Fibroblast of mammary gland (primary cell): ENCODE measurements at regions not wholly inside any gene's neighbourhood (a gene's known extent, or its start where the extent isn't known, plus 50 kb on each side); places are given as distances from the start of the nearest gene placed in this dataset.

Experiments used
- DNase-seq: peaks from one replicate; pipeline ENCODE4 v3.0.0-alpha.2; 2010; ENCODE audit warnings: low read depth
- H3K4me3 ChIP-seq: 2 replicates; pipeline ENCODE4 v1.5.1; 2011; ENCODE audit warnings: low read depth, mild to moderate bottlenecking, low read length, moderate library complexity; ENCODE audit not compliant: control insufficient read depth
- TF ChIP-seq, protein P1 (sequence below): conservative IDR thresholded peaks from 2 replicates; pipeline ENCODE4 v1.5.1; 2011; ENCODE audit warnings: low read depth, low read length, inconsistent platforms; ENCODE audit not compliant: control insufficient read depth, insufficient read depth

DNA sequence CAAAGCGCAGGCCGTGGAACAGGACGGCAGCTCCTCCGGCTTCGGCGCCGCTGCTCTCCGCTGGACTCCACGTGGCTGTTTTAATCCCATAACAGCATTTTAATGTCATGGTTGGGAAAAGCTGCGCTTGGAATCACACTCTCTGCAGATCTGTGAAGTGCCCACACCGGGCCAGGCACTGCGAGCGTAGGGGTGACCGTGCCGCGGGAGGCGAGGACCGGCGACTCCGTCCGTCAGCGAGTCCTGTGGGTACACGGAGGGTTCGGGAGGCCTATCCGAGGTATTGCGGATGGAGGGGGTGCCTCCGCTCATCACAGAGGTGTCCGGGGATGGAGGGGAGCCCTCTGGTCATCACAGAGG is 198.0 kb upstream of the SALL3 start:
- no peak for DNase-seq

DNA sequence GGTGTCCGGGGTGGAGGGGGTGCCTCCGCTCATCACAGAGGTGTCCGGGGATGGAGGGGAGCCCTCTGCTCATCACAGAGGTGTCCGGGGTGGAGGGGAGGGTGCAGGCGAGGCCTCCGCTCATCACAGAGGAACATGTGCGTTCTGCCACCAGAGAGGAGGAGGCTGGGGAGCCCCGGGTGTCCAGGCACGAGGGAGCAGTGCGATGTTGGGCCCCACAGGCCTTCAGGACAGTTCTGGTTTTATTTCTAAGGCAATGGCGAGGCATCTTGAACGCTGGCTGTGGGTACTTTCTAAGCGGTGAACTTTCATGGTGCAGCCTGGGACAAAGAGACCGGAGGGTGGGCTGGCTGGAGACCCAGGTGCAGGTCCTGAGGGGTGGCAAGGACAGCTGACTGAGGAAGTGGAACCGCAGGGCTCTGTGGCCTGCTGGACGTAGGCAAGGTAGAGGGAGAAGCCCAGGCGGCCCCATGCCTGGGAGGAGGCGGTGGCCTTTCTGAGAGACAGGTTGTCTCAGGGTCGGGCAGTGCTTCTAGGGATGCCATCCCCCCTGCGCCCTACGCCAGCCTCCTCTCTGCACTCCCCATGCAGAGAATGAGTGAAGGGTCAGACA is 196.6 kb upstream of the SALL3 start:
- H3K4me3 ChIP-seq, result no peak overlapping the region
- no peak for DNase-seq
- TF ChIP-seq, protein P1, sequence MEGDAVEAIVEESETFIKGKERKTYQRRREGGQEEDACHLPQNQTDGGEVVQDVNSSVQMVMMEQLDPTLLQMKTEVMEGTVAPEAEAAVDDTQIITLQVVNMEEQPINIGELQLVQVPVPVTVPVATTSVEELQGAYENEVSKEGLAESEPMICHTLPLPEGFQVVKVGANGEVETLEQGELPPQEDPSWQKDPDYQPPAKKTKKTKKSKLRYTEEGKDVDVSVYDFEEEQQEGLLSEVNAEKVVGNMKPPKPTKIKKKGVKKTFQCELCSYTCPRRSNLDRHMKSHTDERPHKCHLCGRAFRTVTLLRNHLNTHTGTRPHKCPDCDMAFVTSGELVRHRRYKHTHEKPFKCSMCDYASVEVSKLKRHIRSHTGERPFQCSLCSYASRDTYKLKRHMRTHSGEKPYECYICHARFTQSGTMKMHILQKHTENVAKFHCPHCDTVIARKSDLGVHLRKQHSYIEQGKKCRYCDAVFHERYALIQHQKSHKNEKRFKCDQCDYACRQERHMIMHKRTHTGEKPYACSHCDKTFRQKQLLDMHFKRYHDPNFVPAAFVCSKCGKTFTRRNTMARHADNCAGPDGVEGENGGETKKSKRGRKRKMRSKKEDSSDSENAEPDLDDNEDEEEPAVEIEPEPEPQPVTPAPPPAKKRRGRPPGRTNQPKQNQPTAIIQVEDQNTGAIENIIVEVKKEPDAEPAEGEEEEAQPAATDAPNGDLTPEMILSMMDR, result no peak

More for the DNA sequence above, 198.0 kb upstream of the SALL3 start:
- TF ChIP-seq, protein P1, result no peak
- H3K4me3 ChIP-seq, result no peak overlapping the region

DNA sequence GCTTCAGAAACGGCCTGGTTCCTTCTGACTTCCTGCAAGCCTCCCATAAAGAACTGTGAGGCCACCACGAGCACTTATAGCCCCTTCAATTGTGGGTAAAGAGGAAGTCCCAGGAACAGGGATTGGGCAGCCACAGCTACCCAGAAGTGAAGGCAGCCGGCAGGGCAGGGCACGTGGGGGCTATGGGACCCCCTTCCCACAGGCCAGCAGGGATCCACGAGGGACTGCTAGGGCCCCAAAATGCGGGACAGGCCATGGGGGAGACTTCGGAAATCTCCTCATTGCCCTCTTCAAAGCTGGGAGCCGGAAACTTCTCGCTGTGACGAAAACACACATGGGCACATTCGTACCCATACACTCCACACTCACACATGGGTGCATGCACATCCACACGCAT is 196.1 kb upstream of the SALL3 start:
- H3K4me3 ChIP-seq, result no peak overlapping the region
- TF ChIP-seq, protein P1, result no peak

DNA sequence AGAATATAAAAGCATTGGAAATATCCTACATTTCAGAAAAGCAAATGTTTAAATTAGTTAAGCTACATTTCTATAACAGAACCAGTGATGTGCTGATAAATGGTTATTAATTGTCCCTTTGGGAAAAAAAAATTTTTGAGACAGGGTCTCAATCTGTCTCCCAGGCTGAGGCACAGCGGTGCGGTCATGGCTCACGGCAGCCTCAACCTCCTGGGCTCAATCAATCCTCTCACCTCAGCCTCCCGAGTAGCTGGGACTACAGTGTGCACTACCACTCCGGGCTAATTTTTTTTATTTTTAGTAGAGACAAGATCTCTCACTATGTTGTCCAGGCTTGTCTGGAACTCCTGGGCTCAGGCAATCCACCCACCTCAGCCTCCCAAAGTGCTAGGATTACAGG is 194.8 kb upstream of the SALL3 start:
- H3K4me3 ChIP-seq, result no peak overlapping the region
- TF ChIP-seq, protein P1, result no peak

More for the DNA sequence above, 196.1 kb upstream of the SALL3 start:
- DNase-seq, result no peak

DNA sequence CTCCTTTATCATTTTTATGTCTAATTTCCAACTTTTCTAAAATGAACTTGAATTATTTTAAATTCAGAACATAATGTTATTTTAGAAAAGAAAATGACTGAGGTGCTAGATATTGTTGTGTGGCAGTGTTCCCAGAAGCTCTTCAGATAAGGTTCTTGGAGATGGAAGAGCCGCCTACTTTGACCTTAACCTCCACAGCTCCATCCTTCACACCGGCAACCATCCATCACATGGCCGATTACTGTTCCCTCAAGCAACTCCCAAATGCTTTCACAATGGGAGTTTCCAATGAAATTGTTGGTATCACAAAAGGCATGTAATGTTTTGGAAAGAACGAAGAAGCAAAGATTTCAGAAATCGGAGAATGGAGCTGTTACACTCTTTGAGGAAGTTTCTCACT is 193.9 kb upstream of the SALL3 start:
- TF ChIP-seq, protein P1, result no peak
- no peak for DNase-seq
- no peak overlapping the region for H3K4me3 ChIP-seq

More for the DNA sequence above, 194.8 kb upstream of the SALL3 start:
- no peak for DNase-seq

DNA sequence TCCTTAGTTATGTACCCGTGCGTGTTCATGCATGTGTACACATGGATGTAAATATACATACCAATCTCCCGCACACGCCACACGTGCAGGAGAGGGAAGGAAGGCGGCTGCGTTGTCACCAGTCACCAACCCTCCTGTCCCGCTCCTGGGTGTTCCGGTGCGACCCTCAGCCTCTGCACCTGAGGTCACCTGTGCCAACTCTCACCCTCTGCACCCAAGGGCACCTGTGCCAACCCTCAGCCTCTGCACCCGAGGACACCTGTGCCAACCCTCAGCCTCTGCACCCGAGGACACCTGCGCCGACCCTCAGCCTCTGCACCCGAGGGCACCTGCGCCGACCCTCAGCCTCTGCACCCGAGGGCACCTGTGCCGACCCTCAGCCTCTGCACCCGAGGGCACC is 192.8 kb upstream of the SALL3 start:
- no peak for DNase-seq
- H3K4me3 ChIP-seq, result no peak overlapping the region
- TF ChIP-seq, protein P1, result no peak

DNA sequence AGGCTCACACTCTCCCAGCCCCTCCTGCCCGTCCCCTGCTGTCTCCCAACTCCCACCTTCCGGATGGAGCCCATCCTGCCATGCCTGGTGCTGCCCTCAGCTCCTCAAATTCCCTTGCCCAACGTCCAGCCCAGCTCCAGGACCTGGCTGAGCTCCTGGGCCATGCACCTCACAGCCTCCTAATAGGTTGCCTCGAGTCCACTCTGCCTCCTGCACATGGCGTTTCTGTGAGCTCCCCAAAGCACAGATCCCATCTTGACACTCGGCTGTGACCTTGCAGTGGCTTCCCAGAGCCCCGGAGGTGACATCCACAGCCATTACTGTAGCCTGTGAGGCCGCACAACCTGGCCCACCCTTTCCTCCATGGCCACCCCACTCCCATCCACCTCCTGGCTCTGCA is 191.9 kb upstream of the SALL3 start:
- TF ChIP-seq, protein P1, result no peak
- no peak for DNase-seq
- no peak overlapping the region for H3K4me3 ChIP-seq
